ENCODE measurements at regions not wholly inside any gene's neighbourhood (a gene's known extent, or its start where the extent isn't known, plus 50 kb on each side); places are given as distances from the start of the nearest gene placed in this dataset.

DNA sequence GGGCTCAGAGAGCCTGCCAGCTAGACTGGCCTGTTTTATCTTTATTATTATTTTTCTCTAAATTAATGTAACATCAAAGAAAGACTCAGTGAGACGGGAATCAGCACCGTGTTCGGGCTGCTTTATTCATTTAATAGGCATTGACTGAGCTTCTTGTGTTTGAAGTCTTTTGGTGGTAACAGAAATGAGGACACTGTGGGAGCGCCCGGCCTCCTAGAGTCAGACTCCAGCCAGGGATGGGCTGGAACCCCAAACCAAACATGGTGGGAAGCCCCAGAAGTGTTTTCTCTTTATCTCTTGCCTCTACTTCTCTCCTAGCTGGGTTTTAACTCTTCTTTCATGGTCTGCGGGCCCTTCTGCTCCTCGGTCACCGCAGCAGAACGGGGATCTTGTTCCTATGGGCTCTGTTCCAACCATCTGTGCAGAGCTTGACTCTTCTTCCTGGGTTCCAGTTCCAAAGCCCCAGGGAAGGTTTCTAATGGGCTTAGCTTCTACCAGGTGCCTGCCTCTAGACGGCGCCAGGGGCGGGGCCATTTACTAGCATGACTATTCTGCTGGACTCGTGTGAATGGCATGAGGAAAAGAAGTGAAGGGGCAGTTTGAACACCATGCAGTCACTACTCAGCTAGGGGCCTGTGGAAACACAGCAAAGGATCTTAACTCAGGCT, 123.8 kb downstream of the FGF18 start:
- Histone ChIP-seq H3K79me2 (ENCODE audit: insufficient read depth, low read length) (no peaks in the 10 kb centered on the region), H3K9ac (ENCODE audit: insufficient read depth, low read depth, low read length) (no peak overlapping the region), H3K9me3 (ENCODE audit: low read length) (no peaks in the 10 kb centered on the region), H3K27me3 (ENCODE audit: control insufficient read depth in 1 of 2, insufficient read depth in 2 of 2, low read length in 2 of 2) (peaks cover 0 to 49% of the 10 kb centered on the region in 2 experiments; a peak in 2 of 5 replicates), H4K20me1 (ENCODE audit: insufficient read depth, low read length) (no peaks in the 10 kb centered on the region), H3K4me2 (ENCODE audit: low read depth, low read length) (no peak overlapping the region), H3K27ac (ENCODE audit: extremely low read length, insufficient read depth, low read length) (no peak overlapping the region), H3K4me3 (replicated peaks in 1 of 3; ENCODE audit: insufficient read depth in 1 of 3, low read depth in 2 of 3, low read length in 3 of 3) (no peak overlapping the region), H3K36me3 (replicated peaks in 1 of 2; ENCODE audit: control insufficient read depth in 1 of 2, insufficient read depth in 2 of 2, low read length in 2 of 2) (no peaks in the 10 kb centered on the region), H3K4me1 (ENCODE audit: insufficient read depth, low read length) (no peaks in the 10 kb centered on the region), H2AFZ (ENCODE audit: low read length) (no peak overlapping the region)
- ATAC-seq: no peak
- TF ChIP-seq POLR2AphosphoS5 (IDR thresholded peaks at IDR 0.05; ENCODE audit: low read depth, low read length) (no peak), SCMH1 (CRISPR knock-in tag; IDR thresholded peaks at IDR 0.05; ENCODE audit: borderline replicate concordance) (no peak), ZNF788 (CRISPR knock-in tag; IDR thresholded peaks at IDR 0.05; ENCODE audit: borderline replicate concordance) (no peak), HMG20B (CRISPR knock-in tag; conservative IDR thresholded peaks at IDR 0.05) (no peak)
- TF ChIP-seq, protein P1, sequence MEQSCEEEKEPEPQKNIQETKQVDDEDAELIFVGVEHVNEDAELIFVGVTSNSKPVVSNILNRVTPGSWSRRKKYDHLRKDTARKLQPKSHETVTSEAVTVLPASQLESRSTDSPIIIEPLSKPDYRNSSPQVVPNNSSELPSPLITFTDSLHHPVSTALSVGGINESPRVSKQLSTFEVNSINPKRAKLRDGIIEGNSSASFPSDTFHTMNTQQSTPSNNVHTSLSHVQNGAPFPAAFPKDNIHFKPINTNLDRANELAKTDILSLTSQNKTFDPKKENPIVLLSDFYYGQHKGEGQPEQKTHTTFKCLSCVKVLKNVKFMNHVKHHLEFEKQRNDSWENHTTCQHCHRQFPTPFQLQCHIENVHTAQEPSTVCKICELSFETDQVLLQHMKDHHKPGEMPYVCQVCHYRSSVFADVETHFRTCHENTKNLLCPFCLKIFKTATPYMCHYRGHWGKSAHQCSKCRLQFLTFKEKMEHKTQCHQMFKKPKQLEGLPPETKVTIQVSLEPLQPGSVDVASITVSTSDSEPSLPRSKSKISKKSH (CRISPR knock-in tag; IDR thresholded peaks at IDR 0.05; ENCODE audit: borderline replicate concordance): no peak
- ChIA-PET CTCF (ENCODE audit: low intra/inter-chr PET ratio, low total read pairs) (no interaction called here), POLR2A (no interaction called here)
- in situ Hi-C loops (cut with HindIII; ENCODE audit: extremely low pct_ligation_motif_present, low pct_unique_long_range_greater_than_20kb): no loop called here
- BruUV-seq (replicated peaks): no TSS peak
- DNase-seq (ENCODE audit: low spot score): no peak
- FAIRE-seq: no peak
- 33% methylated on average over 13 of the region's 13 CpGs for WGBS (ENCODE audit: low lambda C conversion rate)
- intact Hi-C loops (cut with micrococcal nuclease; ENCODE audit: unreplicated experiment): no loop called here

Measured in HepG2 (cell line).